Mesenchymal stem cell (in vitro differentiated cells and primary cell): ENCODE measurements at regions not wholly inside any gene's neighbourhood (a gene's known extent, or its start where the extent isn't known, plus 50 kb on each side); places are given as distances from the start of the nearest gene placed in this dataset.
A peak's percentile ranks its signal among the peaks of the same experiment; 100 is the strongest.

Experiments
- DNase-seq: peaks from one replicate; pipeline ENCODE4 v3.0.0-alpha.2; 2013
- H2AFZ ChIP-seq: one replicate; pipeline ENCODE4 v1.6.1; 2013; ENCODE audit warnings: low read depth, mild to moderate bottlenecking, control low read depth, inconsistent platforms, low read length, moderate library complexity
- H2AK5ac ChIP-seq: 2 replicates; pipeline ENCODE4 v1.6.1; 2013; ENCODE audit warnings: low read length, moderate library complexity, mild to moderate bottlenecking, inconsistent platforms; ENCODE audit not compliant: severe bottlenecking
- H2BK120ac ChIP-seq: one replicate; pipeline ENCODE4 v1.6.1; 2013; ENCODE audit warnings: low read depth, mild to moderate bottlenecking, inconsistent platforms, low read length, moderate library complexity
- H2BK12ac ChIP-seq, 2 experiments: one replicate each; pipeline ENCODE4 v1.6.1; 2013; ENCODE audit warnings: inconsistent platforms in 2 of 2, low read length in 2 of 2, mild to moderate bottlenecking in 2 of 2, moderate library complexity in 2 of 2, control low read depth in 1 of 2
- H2BK15ac ChIP-seq: one replicate; pipeline ENCODE4 v1.6.1; 2013; ENCODE audit warnings: mild to moderate bottlenecking, low read depth, inconsistent platforms; ENCODE audit not compliant: poor library complexity, severe bottlenecking
- H2BK5ac ChIP-seq: 2 replicates; pipeline ENCODE4 v1.6.1; 2013; ENCODE audit warnings: low read depth, mild to moderate bottlenecking, low read length, control low read depth, inconsistent platforms; ENCODE audit not compliant: poor library complexity, severe bottlenecking
- H3K14ac ChIP-seq, 2 experiments: one replicate each; pipeline ENCODE4 v1.6.1; 2013; ENCODE audit warnings: inconsistent platforms in 2 of 2, low read length in 2 of 2, control low read depth in 1 of 2, mild to moderate bottlenecking in 1 of 2, moderate library complexity in 1 of 2
- H3K18ac ChIP-seq, 2 experiments: one replicate each; pipeline ENCODE4 v1.6.1; 2013; ENCODE audit warnings: inconsistent platforms in 2 of 2, low read length in 2 of 2, control low read depth in 1 of 2, low read depth in 1 of 2, mild to moderate bottlenecking in 1 of 2
- H3K23ac ChIP-seq, 2 experiments: one replicate each; pipeline ENCODE4 v1.6.1; 2013; ENCODE audit warnings: inconsistent platforms in 2 of 2, low read length in 2 of 2, mild to moderate bottlenecking in 2 of 2, moderate library complexity in 2 of 2, control low read depth in 1 of 2
- H3K27ac ChIP-seq: 2 replicates; pipeline ENCODE4 v1.5.1; 2013; ENCODE audit warnings: mild to moderate bottlenecking, moderate library complexity, low read length, control low read depth, inconsistent platforms; ENCODE audit not compliant: poor library complexity, severe bottlenecking
- H3K27me3 ChIP-seq, 2 experiments: 2 replicates each; pipeline versions ENCODE4 v1.6.1 to v1.7.0; 2013; ENCODE audit warnings: low read length in 2 of 2, mild to moderate bottlenecking in 2 of 2, moderate library complexity in 2 of 2, control low read depth in 1 of 2, inconsistent platforms in 1 of 2; ENCODE audit not compliant: control insufficient read depth in 1 of 2, insufficient read depth in 1 of 2
- H3K36me3 ChIP-seq, 2 experiments: 2 replicates each; pipeline versions ENCODE4 v1.6.1 to v1.7.0; 2013; ENCODE audit warnings: low read length in 2 of 2, control low read depth in 1 of 2, inconsistent platforms in 1 of 2, low read depth in 1 of 2, mild to moderate bottlenecking in 1 of 2; ENCODE audit not compliant: insufficient read depth in 2 of 2, control insufficient read depth in 1 of 2
- H3K4ac ChIP-seq, 2 experiments: one replicate each; pipeline ENCODE4 v1.6.1; 2013; ENCODE audit warnings: inconsistent platforms in 2 of 2, low read length in 2 of 2, mild to moderate bottlenecking in 2 of 2, moderate library complexity in 2 of 2, control low read depth in 1 of 2, low read depth in 1 of 2
- H3K4me1 ChIP-seq: 2 replicates; pipeline ENCODE4 v1.6.1; 2013; ENCODE audit warnings: low read depth, low read length, control low read depth; ENCODE audit not compliant: control insufficient read depth, insufficient read depth
- H3K4me2 ChIP-seq: 2 replicates; pipeline ENCODE4 v1.6.1; 2013; ENCODE audit warnings: low read length, mild to moderate bottlenecking, inconsistent platforms; ENCODE audit not compliant: poor library complexity, severe bottlenecking
- H3K4me3 ChIP-seq, 2 experiments: 2 replicates each; pipeline versions ENCODE4 v1.5.1 to v1.7.0; 2013; ENCODE audit warnings: low read length in 2 of 2, mild to moderate bottlenecking in 2 of 2, control low read depth in 1 of 2, low read depth in 1 of 2; ENCODE audit not compliant: insufficient read depth in 1 of 2
- H3K79me1 ChIP-seq: replicated peaks from 2 replicates; pipeline ENCODE4 v1.6.1; 2013; ENCODE audit warnings: mild to moderate bottlenecking, control low read depth, low read length, inconsistent platforms; ENCODE audit not compliant: poor library complexity, severe bottlenecking
- H3K9ac ChIP-seq: 2 replicates; pipeline ENCODE4 v1.7.0; 2013; ENCODE audit warnings: mild to moderate bottlenecking, low read length, moderate library complexity
- H3K9me3 ChIP-seq: 2 replicates; pipeline ENCODE4 v1.7.0; 2013; ENCODE audit warnings: mild to moderate bottlenecking, low read length; ENCODE audit not compliant: control insufficient read depth
- H4K8ac ChIP-seq: one replicate; pipeline ENCODE4 v1.6.1; 2013; ENCODE audit warnings: inconsistent platforms, mild to moderate bottlenecking, low read length, moderate library complexity
- H4K91ac ChIP-seq: one replicate; pipeline ENCODE4 v1.6.1; 2013; ENCODE audit warnings: mild to moderate bottlenecking, low read length, inconsistent platforms
- WGBS: methylation state at CpG from one replicate; pipeline ENCODE4 v1.1.7; 2013; ENCODE audit warnings: mixed read lengths; 5-methylcytosine and 5-hydroxymethylcytosine counted together

- Histone ChIP-seq H2AK5ac (peak overlapping the region; percentile 22), H3K4me3 (no peak overlapping the region), H3K9ac (no peak overlapping the region), H2BK5ac (no peak overlapping the region), H3K9me3 (no peaks in the 10 kb centered on the region), H3K4me2 (no peak overlapping the region), H3K27ac (no peak overlapping the region), H2BK12ac (peak overlapping the region; percentile 18 to 45), H3K18ac (peak overlapping the region in 1 of 2 experiments; percentile 57), H3K14ac (no peak overlapping the region), H3K4me1 (peaks cover 2% of the 10 kb centered on the region), H3K4ac (peak overlapping the region; percentile 13 to 80), H2BK120ac (no peak overlapping the region), H3K23ac (no peak overlapping the region), H4K91ac (no peak overlapping the region), H3K79me1 (no peaks in the 10 kb centered on the region), H2BK15ac (no peak overlapping the region), H4K8ac (no peak overlapping the region), H2AFZ (no peak overlapping the region), H3K27me3 (no peaks in the 10 kb centered on the region), H3K36me3 (no peaks in the 10 kb centered on the region)
- no peak for DNase-seq
- 100% methylated on average over 1 of the region's 1 CpG for WGBS
Observed at GRCh38 chr6:74610352-74610751, 595.5 kb downstream of the COL12A1 start.

GRCh38 chr6:74609871-74610270, 596.0 kb downstream of the COL12A1 start:
- H3K9ac ChIP-seq = no peak overlapping the region
- H3K18ac ChIP-seq = no peak overlapping the region
- no peak overlapping the region for H4K91ac ChIP-seq
- no peak overlapping the region for H2BK12ac ChIP-seq
- no peak overlapping the region for H3K27ac ChIP-seq
- no peak overlapping the region for H3K14ac ChIP-seq
- H3K27me3 ChIP-seq = no peaks in the 10 kb centered on the region
- H3K4me3 ChIP-seq = no peak overlapping the region
- DNase-seq = no peak
- H2AFZ ChIP-seq = no peak overlapping the region
- H3K23ac ChIP-seq = no peak overlapping the region
- H4K8ac ChIP-seq = no peak overlapping the region
- no peaks in the 10 kb centered on the region for H3K36me3 ChIP-seq
- WGBS = no CpG with 5 or more reads among the region's 1 CpG
- H3K79me1 ChIP-seq = no peaks in the 10 kb centered on the region
- H3K9me3 ChIP-seq = no peaks in the 10 kb centered on the region
- no peak overlapping the region for H2AK5ac ChIP-seq
- H3K4me1 ChIP-seq = peaks cover 2% of the 10 kb centered on the region
- H3K4ac ChIP-seq = no peak overlapping the region
- H2BK5ac ChIP-seq = no peak overlapping the region
- H2BK15ac ChIP-seq = no peak overlapping the region
- H2BK120ac ChIP-seq = no peak overlapping the region
- no peak overlapping the region for H3K4me2 ChIP-seq

- Histone ChIP-seq H3K4me1 (peaks cover 2% of the 10 kb centered on the region), H3K4me3 (no peak overlapping the region), H3K27me3 (no peaks in the 10 kb centered on the region), H3K79me1 (no peaks in the 10 kb centered on the region), H2BK120ac (no peak overlapping the region), H2AFZ (no peak overlapping the region), H3K4ac (peak overlapping the region in 1 of 2 experiments; percentile 67), H3K23ac (no peak overlapping the region), H3K36me3 (no peaks in the 10 kb centered on the region), H3K27ac (peak overlapping the region; percentile 29), H3K9ac (no peak overlapping the region), H3K4me2 (no peak overlapping the region), H4K8ac (no peak overlapping the region), H2BK5ac (no peak overlapping the region), H2AK5ac (no peak overlapping the region), H2BK12ac (no peak overlapping the region), H3K18ac (peak overlapping the region in 1 of 2 experiments; percentile 21), H4K91ac (no peak overlapping the region), H3K9me3 (no peaks in the 10 kb centered on the region), H3K14ac (no peak overlapping the region), H2BK15ac (no peak overlapping the region)
- 9% methylated on average over 2 of the region's 3 CpGs for WGBS
- DNase-seq = peak; percentile 68
Observed at GRCh38 chr6:74607934-74608333, 597.9 kb downstream of the COL12A1 start.

GRCh38 chr6:74607468-74607867, 598.4 kb downstream of the COL12A1 start:
- H3K4me1 ChIP-seq = peaks cover 2% of the 10 kb centered on the region
- no peak overlapping the region for H2AFZ ChIP-seq
- H3K79me1 ChIP-seq = no peaks in the 10 kb centered on the region
- no peak overlapping the region for H3K23ac ChIP-seq
- H3K4me2 ChIP-seq = no peak overlapping the region
- WGBS = no CpG with 5 or more reads among the region's 1 CpG
- H2AK5ac ChIP-seq = no peak overlapping the region
- peak overlapping the region; percentile 95 for H3K27ac ChIP-seq
- no peak overlapping the region for H3K18ac ChIP-seq
- H3K4ac ChIP-seq = no peak overlapping the region
- H2BK120ac ChIP-seq = no peak overlapping the region
- no peak overlapping the region for H4K91ac ChIP-seq
- H2BK5ac ChIP-seq = no peak overlapping the region
- no peak overlapping the region for H4K8ac ChIP-seq
- no peak overlapping the region for H3K14ac ChIP-seq
- H3K4me3 ChIP-seq = no peak overlapping the region
- no peaks in the 10 kb centered on the region for H3K36me3 ChIP-seq
- H3K9me3 ChIP-seq = no peaks in the 10 kb centered on the region
- peak overlapping the region; percentile 62 for H3K9ac ChIP-seq
- no peak for DNase-seq
- H2BK15ac ChIP-seq = no peak overlapping the region
- no peaks in the 10 kb centered on the region for H3K27me3 ChIP-seq
- H2BK12ac ChIP-seq = no peak overlapping the region
